Osteocyte (in vitro differentiated cells): ENCODE measurements at regions not wholly inside any gene's neighbourhood (a gene's known extent, or its start where the extent isn't known, plus 50 kb on each side); places are given as distances from the start of the nearest gene placed in this dataset.
A peak's percentile ranks its signal among the peaks of the same experiment; 100 is the strongest.

Experiments
- DNase-seq: peaks from one replicate; pipeline ENCODE4 v3.0.0; 2021; ENCODE audit warnings: mixed read lengths; ENCODE audit not compliant: unreplicated experiment; ENCODE audit errors: extremely low spot score
- H3K27ac Mint-ChIP-seq: one replicate; pipeline ENCODE4 v1.8.0; 2021; ENCODE audit warnings: mild to moderate bottlenecking, mixed read lengths; ENCODE audit not compliant: unreplicated experiment
- H3K27me3 Mint-ChIP-seq: one replicate; pipeline ENCODE4 v1.8.0; 2021; ENCODE audit warnings: mixed read lengths; ENCODE audit not compliant: unreplicated experiment
- H3K36me3 Mint-ChIP-seq: one replicate; pipeline ENCODE4 v1.8.0; 2021; ENCODE audit warnings: mixed read lengths; ENCODE audit not compliant: unreplicated experiment
- H3K4me1 Mint-ChIP-seq: one replicate; pipeline ENCODE4 v1.8.0; 2021; ENCODE audit warnings: mixed read lengths; ENCODE audit not compliant: unreplicated experiment
- H3K4me3 Mint-ChIP-seq: one replicate; pipeline ENCODE4 v1.8.0; 2021; ENCODE audit warnings: mild to moderate bottlenecking, moderate library complexity, mixed read lengths; ENCODE audit not compliant: unreplicated experiment
- H3K9me3 Mint-ChIP-seq: one replicate; pipeline ENCODE4 v1.8.0; 2021; ENCODE audit warnings: mixed read lengths; ENCODE audit not compliant: unreplicated experiment
- CTCF ChIP-seq: fragments of 200-600 bp; sonication (generic); IDR thresholded peaks from 2 replicates; pipeline ENCODE4 v1.5.0; 2021; ENCODE audit warnings: antibody characterized with exemption, mild to moderate bottlenecking, moderate library complexity

- no peak overlapping the region for H3K4me3 Mint-ChIP-seq
- TF ChIP-seq CTCF = no peak
- no peak for DNase-seq
- peaks cover 3% of the 10 kb centered on the region for H3K9me3 Mint-ChIP-seq
- H3K27me3 Mint-ChIP-seq = no peaks in the 10 kb centered on the region
- H3K4me1 Mint-ChIP-seq = peaks cover 54% of the 10 kb centered on the region
- H3K27ac Mint-ChIP-seq = peak overlapping the region; percentile 36
- H3K36me3 Mint-ChIP-seq = no peaks in the 10 kb centered on the region
These were observed 59.2 kb upstream of the IGFBP2 start for GRCh38 chr2:216574046-216574445.

- H3K27me3 Mint-ChIP-seq = no peaks in the 10 kb centered on the region
- no peak for TF ChIP-seq CTCF
- peaks cover 3% of the 10 kb centered on the region for H3K9me3 Mint-ChIP-seq
- peaks cover 52% of the 10 kb centered on the region for H3K4me1 Mint-ChIP-seq
- no peak overlapping the region for H3K4me3 Mint-ChIP-seq
- no peak for DNase-seq
- H3K27ac Mint-ChIP-seq = no peak overlapping the region
- H3K36me3 Mint-ChIP-seq = no peaks in the 10 kb centered on the region
These were observed 58.6 kb upstream of the IGFBP2 start for GRCh38 chr2:216574586-216574985.

GRCh38 chr2:216575465-216575864 lies 57.8 kb upstream of the IGFBP2 start:
- H3K27me3 Mint-ChIP-seq = no peaks in the 10 kb centered on the region
- H3K4me1 Mint-ChIP-seq = peaks cover 52% of the 10 kb centered on the region
- peaks cover 3% of the 10 kb centered on the region for H3K9me3 Mint-ChIP-seq
- no peaks in the 10 kb centered on the region for H3K36me3 Mint-ChIP-seq
- TF ChIP-seq CTCF = no peak
- H3K4me3 Mint-ChIP-seq = no peak overlapping the region
- no peak overlapping the region for H3K27ac Mint-ChIP-seq
- DNase-seq = no peak

- no peak for TF ChIP-seq CTCF
- H3K4me1 Mint-ChIP-seq = peaks cover 52% of the 10 kb centered on the region
- no peak for DNase-seq
- H3K4me3 Mint-ChIP-seq = no peak overlapping the region
- no peaks in the 10 kb centered on the region for H3K36me3 Mint-ChIP-seq
- H3K27ac Mint-ChIP-seq = no peak overlapping the region
- H3K9me3 Mint-ChIP-seq = no peaks in the 10 kb centered on the region
- no peaks in the 10 kb centered on the region for H3K27me3 Mint-ChIP-seq
These were observed 56.6 kb upstream of the IGFBP2 start for GRCh38 chr2:216576616-216577015.

GRCh38 chr2:216578325-216578724 lies 54.9 kb upstream of the IGFBP2 start:
- no peaks in the 10 kb centered on the region for H3K36me3 Mint-ChIP-seq
- H3K9me3 Mint-ChIP-seq = no peaks in the 10 kb centered on the region
- H3K27ac Mint-ChIP-seq = peak overlapping the region; percentile 29
- TF ChIP-seq CTCF = no peak
- DNase-seq = no peak
- no peak overlapping the region for H3K4me3 Mint-ChIP-seq
- peaks cover 47% of the 10 kb centered on the region for H3K4me1 Mint-ChIP-seq
- H3K27me3 Mint-ChIP-seq = no peaks in the 10 kb centered on the region
